Caco-2 (cell line): ENCODE measurements at regions not wholly inside any gene's neighbourhood (a gene's known extent, or its start where the extent isn't known, plus 50 kb on each side); places are given as distances from the start of the nearest gene placed in this dataset.

Experiments
- BruUV-seq: library from RNA; stranded (reverse); fragments of 400-500 nt; replicated peaks from 2 replicates; lab custom pipeline; 2021; lab: Mats Ljungman, UMichigan
- CTCF ChIA-PET: fragments of 300-600 bp; sonication (Branson Sonifier 250); formaldehyde crosslinking; loops from one replicate; lab custom pipeline; 2022; ENCODE audit warnings: antibody characterized with exemption; lab: Charles Lee
- POLR2A ChIA-PET: fragments of 300-600 bp; sonication (Branson Sonifier 250); formaldehyde crosslinking; loops from one replicate; lab custom pipeline; 2022; ENCODE audit warnings: antibody characterized with exemption; lab: Charles Lee
- DNase-seq, 2 experiments: peaks; one replicate each; pipeline versions ENCODE4 v3.0.0 to v3.0.0-alpha.2; 2020 to 2022
- H3K27me3 ChIP-seq: replicated peaks from 2 replicates; pipeline ENCODE4 v1.6.0; 2011; ENCODE audit warnings: low read length; ENCODE audit not compliant: control insufficient read depth, insufficient read depth
- H3K36me3 ChIP-seq: 2 replicates; pipeline ENCODE4 v1.5.1; 2011; ENCODE audit warnings: low read length; ENCODE audit not compliant: control insufficient read depth, insufficient read depth
- H3K4me1 ChIP-seq: fragments of 250-450 bp; sonication (Bioruptor Pico); 2 replicates; pipeline ENCODE4 v1.5.1; 2020; ENCODE audit warnings: mild to moderate bottlenecking
- H3K4me3 ChIP-seq: 2 replicates; pipeline ENCODE4 v1.5.1; 2011; ENCODE audit warnings: low read depth, mild to moderate bottlenecking, control low read depth, low read length
- H3K9me3 ChIP-seq: fragments of 250-450 bp; sonication (Bioruptor Pico); 2 replicates; pipeline ENCODE4 v1.5.1; 2020; ENCODE audit warnings: mild to moderate bottlenecking, moderate library complexity
- H3K27ac Mint-ChIP-seq: one replicate; pipeline ENCODE4 v1.8.0; 2022; ENCODE audit warnings: mixed read lengths; ENCODE audit not compliant: unreplicated experiment
- H3K27me3 Mint-ChIP-seq: one replicate; pipeline ENCODE4 v1.8.0; 2022; ENCODE audit warnings: mixed read lengths; ENCODE audit not compliant: insufficient read depth, unreplicated experiment
- H3K36me3 Mint-ChIP-seq: one replicate; pipeline ENCODE4 v1.8.0; 2022; ENCODE audit warnings: mild to moderate bottlenecking, mixed read lengths; ENCODE audit not compliant: insufficient read depth, unreplicated experiment
- H3K4me1 Mint-ChIP-seq: one replicate; pipeline ENCODE4 v1.8.0; 2022; ENCODE audit warnings: low read depth, mixed read lengths; ENCODE audit not compliant: unreplicated experiment
- H3K4me3 Mint-ChIP-seq: one replicate; pipeline ENCODE4 v1.8.0; 2022; ENCODE audit warnings: mild to moderate bottlenecking, moderate library complexity, mixed read lengths; ENCODE audit not compliant: unreplicated experiment
- H3K9me3 Mint-ChIP-seq: one replicate; pipeline ENCODE4 v1.8.0; 2022; ENCODE audit warnings: mixed read lengths; ENCODE audit not compliant: unreplicated experiment
- intact Hi-C: fragments of 100-400 bp; cut with micrococcal nuclease; formaldehyde crosslinking; loops from one replicate; pipeline ENCODE4 v1.10.0; 2022; ENCODE audit not compliant: unreplicated experiment
- TF ChIP-seq, protein P1 (sequence below), 2 experiments: fragments of 200-600 bp in 1 of 2; IDR thresholded peaks; 1 replicate in 1 of 2; 2 replicates in 1 of 2; pipeline versions ENCODE4 v1.5.1 to v1.8.0; 2011 to 2022; ENCODE audit warnings: antibody characterized with exemption in 1 of 2, control low read depth in 1 of 2, inconsistent platforms in 1 of 2, low read depth in 1 of 2, low read length in 1 of 2, mild to moderate bottlenecking in 1 of 2, moderate library complexity in 1 of 2; ENCODE audit not compliant: insufficient read depth in 1 of 2, severe bottlenecking in 1 of 2, unreplicated experiment in 1 of 2

DNA sequence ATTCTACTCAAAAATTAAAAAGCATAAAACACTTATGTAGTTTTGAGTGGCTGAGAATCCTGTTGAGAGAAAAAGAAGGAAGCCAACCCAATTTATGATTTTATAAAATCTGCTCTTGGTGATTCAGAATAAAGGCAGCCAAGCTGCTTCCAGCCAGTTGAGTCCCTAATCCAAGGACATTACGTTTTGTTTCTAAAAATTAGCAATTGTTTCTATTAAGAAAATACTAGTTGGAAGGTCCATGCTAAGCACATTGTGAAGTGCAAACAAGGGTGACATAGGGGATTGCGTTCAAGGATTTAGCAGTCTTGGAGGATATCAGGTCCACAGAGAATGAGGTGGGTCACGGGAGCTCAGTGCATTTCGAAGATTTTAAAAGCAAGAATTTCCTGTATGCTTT, 987.7 kb downstream of the TYW1 start:
- Mint-ChIP-seq H3K27ac (no peak overlapping the region), H3K4me3 (no peak overlapping the region), H3K9me3 (no peaks in the 10 kb centered on the region), H3K4me1 (no peaks in the 10 kb centered on the region), H3K27me3 (no peaks in the 10 kb centered on the region), H3K36me3 (no peaks in the 10 kb centered on the region)
- no TSS peak for BruUV-seq
- DNase-seq: no peak
- no peaks in the 10 kb centered on the region for H3K27me3 ChIP-seq
- no peaks in the 10 kb centered on the region for H3K4me1 ChIP-seq
- ChIA-PET CTCF (no interaction called here), POLR2A (no interaction called here)
- H3K36me3 ChIP-seq: no peaks in the 10 kb centered on the region
- H3K4me3 ChIP-seq: no peak overlapping the region
- no peaks in the 10 kb centered on the region for H3K9me3 ChIP-seq
- intact Hi-C loops: no loop called here
- TF ChIP-seq, protein P1, sequence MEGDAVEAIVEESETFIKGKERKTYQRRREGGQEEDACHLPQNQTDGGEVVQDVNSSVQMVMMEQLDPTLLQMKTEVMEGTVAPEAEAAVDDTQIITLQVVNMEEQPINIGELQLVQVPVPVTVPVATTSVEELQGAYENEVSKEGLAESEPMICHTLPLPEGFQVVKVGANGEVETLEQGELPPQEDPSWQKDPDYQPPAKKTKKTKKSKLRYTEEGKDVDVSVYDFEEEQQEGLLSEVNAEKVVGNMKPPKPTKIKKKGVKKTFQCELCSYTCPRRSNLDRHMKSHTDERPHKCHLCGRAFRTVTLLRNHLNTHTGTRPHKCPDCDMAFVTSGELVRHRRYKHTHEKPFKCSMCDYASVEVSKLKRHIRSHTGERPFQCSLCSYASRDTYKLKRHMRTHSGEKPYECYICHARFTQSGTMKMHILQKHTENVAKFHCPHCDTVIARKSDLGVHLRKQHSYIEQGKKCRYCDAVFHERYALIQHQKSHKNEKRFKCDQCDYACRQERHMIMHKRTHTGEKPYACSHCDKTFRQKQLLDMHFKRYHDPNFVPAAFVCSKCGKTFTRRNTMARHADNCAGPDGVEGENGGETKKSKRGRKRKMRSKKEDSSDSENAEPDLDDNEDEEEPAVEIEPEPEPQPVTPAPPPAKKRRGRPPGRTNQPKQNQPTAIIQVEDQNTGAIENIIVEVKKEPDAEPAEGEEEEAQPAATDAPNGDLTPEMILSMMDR (IDR thresholded peaks at IDR 0.05; ENCODE audit: insufficient read depth in 1 of 2, low read depth in 1 of 2, low read length in 1 of 2, severe bottlenecking in 1 of 2, unreplicated experiment in 1 of 2): no peak

- no peaks in the 10 kb centered on the region for H3K9me3 Mint-ChIP-seq
- no peak overlapping the region for H3K27ac Mint-ChIP-seq
- no peaks in the 10 kb centered on the region for H3K27me3 ChIP-seq
- H3K27me3 Mint-ChIP-seq: peaks cover 6% of the 10 kb centered on the region
- no peaks in the 10 kb centered on the region for H3K4me1 Mint-ChIP-seq
- CTCF ChIA-PET: no interaction called here
- POLR2A ChIA-PET: no interaction called here
- no peaks in the 10 kb centered on the region for H3K36me3 Mint-ChIP-seq
- no TSS peak for BruUV-seq
- H3K4me1 ChIP-seq: no peaks in the 10 kb centered on the region
- intact Hi-C loops: no loop called here
- H3K4me3 Mint-ChIP-seq: no peak overlapping the region
- DNase-seq: no peak
- no peak overlapping the region for H3K4me3 ChIP-seq
- TF ChIP-seq, protein P1 (IDR thresholded peaks at IDR 0.05; ENCODE audit: insufficient read depth in 1 of 2, low read depth in 1 of 2, low read length in 1 of 2, severe bottlenecking in 1 of 2, unreplicated experiment in 1 of 2): no peak
- no peaks in the 10 kb centered on the region for H3K36me3 ChIP-seq
- H3K9me3 ChIP-seq: no peaks in the 10 kb centered on the region
These were observed 992.5 kb downstream of the TYW1 start for GRCh38 chr7:67989142-67989541.

DNA sequence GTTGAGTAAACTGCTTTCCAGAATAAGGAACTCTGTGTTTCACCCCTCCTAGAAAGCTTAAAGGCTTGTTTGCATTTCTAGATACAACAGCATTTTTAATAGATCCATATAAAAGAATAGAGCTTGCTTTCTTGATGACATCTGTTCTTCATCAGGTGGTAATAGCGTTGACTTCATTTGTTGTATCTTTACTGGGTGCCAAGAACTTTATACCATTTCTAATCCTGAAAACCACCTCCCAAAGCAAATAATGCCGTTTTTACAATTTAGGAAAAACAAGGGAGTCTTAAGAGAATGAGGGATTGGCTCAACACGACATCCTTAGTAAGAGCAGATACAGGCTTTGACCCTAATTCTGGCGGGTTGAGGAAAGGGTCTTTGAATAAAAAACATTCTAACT, 993.4 kb downstream of the TYW1 start:
- Histone ChIP-seq H3K4me1 (no peaks in the 10 kb centered on the region), H3K4me3 (no peak overlapping the region), H3K36me3 (no peaks in the 10 kb centered on the region), H3K9me3 (no peaks in the 10 kb centered on the region), H3K27me3 (no peaks in the 10 kb centered on the region)
- H3K4me3 Mint-ChIP-seq: no peak overlapping the region
- intact Hi-C loops: no loop called here
- no peak overlapping the region for H3K27ac Mint-ChIP-seq
- no peaks in the 10 kb centered on the region for H3K4me1 Mint-ChIP-seq
- CTCF ChIA-PET: no interaction called here
- no peaks in the 10 kb centered on the region for H3K36me3 Mint-ChIP-seq
- no peak for DNase-seq
- H3K27me3 Mint-ChIP-seq: peaks cover 6% of the 10 kb centered on the region
- TF ChIP-seq, protein P1 (IDR thresholded peaks at IDR 0.05; ENCODE audit: insufficient read depth in 1 of 2, low read depth in 1 of 2, low read length in 1 of 2, severe bottlenecking in 1 of 2, unreplicated experiment in 1 of 2): no peak
- H3K9me3 Mint-ChIP-seq: no peaks in the 10 kb centered on the region
- BruUV-seq: no TSS peak
- POLR2A ChIA-PET: no interaction called here
